SK-N-SH (cell line): ENCODE measurements at regions not wholly inside any gene's neighbourhood (a gene's known extent, or its start where the extent isn't known, plus 50 kb on each side); places are given as distances from the start of the nearest gene placed in this dataset.

ENCODE experiments used
- CTCF ChIA-PET: fragments of 300-600, 350-600 bp; formaldehyde crosslinking; extraction: SDS; loops from one replicate; lab custom pipeline; 2021; lab: Yijun Ruan, JAX
- POLR2A ChIA-PET: fragments of 350-600 bp; sonication (Branson Sonifier 250); formaldehyde crosslinking; extraction: SDS; loops from one replicate; lab custom pipeline; 2020; ENCODE audit warnings: antibody characterized with exemption, inconsistent platforms; lab: Yijun Ruan, JAX
- DNase-seq: peaks from one replicate; pipeline ENCODE4 v3.0.0; 2012
- H2AFZ ChIP-seq: fragments of 200-600 bp; sonication (generic); 2 replicates; pipeline ENCODE4 v1.8.1; 2016; ENCODE audit warnings: antibody characterized with exemption, mild to moderate bottlenecking, low read depth
- H3F3A ChIP-seq: fragments of 200-600 bp; sonication (generic); replicated peaks from 2 replicates; pipeline ENCODE3; 2016; ENCODE audit warnings: antibody characterized with exemption, mild to moderate bottlenecking; ENCODE audit not compliant: insufficient read depth
- H3K27ac ChIP-seq, 2 experiments: fragments of 200-500 bp in 1 of 2; fragments of 200-600 bp in 1 of 2; sonication (Bioruptor generic) in 1 of 2; sonication (generic), shearing (Covaris generic) in 1 of 2; 2 replicates each; pipeline versions ENCODE4 v1.5.1 to v1.6.1; 2014 to 2016; ENCODE audit warnings: low read depth in 2 of 2, inconsistent platforms in 1 of 2, low read length in 1 of 2, mild to moderate bottlenecking in 1 of 2, mixed read lengths in 1 of 2
- H3K27me3 ChIP-seq: fragments of 200-600 bp; sonication (generic), shearing (Covaris generic); 2 replicates; pipeline ENCODE4 v1.6.1; 2016; ENCODE audit warnings: mixed run types; ENCODE audit not compliant: insufficient read depth
- H3K36me3 ChIP-seq, 2 experiments: fragments of 200-500 bp in 1 of 2; fragments of 200-600 bp in 1 of 2; sonication (Bioruptor generic) in 1 of 2; sonication (generic) in 1 of 2; replicated peaks in 1 of 2; 2 replicates each; pipeline versions ENCODE3 to v1.5.1; 2014 to 2016; ENCODE audit warnings: low read length in 1 of 2, mild to moderate bottlenecking in 1 of 2; ENCODE audit not compliant: insufficient read depth in 2 of 2, control insufficient read depth in 1 of 2
- H3K4me1 ChIP-seq, 2 experiments: fragments of 200-500 bp in 1 of 2; fragments of 200-600 bp in 1 of 2; sonication (Bioruptor generic) in 1 of 2; sonication (generic), shearing (Covaris generic) in 1 of 2; 2 replicates each; pipeline versions ENCODE4 v1.5.1 to v1.6.1; 2014 to 2016; ENCODE audit warnings: low read depth in 1 of 2, low read length in 1 of 2, mixed run types in 1 of 2; ENCODE audit not compliant: insufficient read depth in 2 of 2, control insufficient read depth in 1 of 2
- H3K4me2 ChIP-seq: fragments of 200-600 bp; sonication (generic), shearing (Covaris generic); 2 replicates; pipeline ENCODE4 v1.6.1; 2017; ENCODE audit warnings: mixed run types
- H3K4me3 ChIP-seq, 2 experiments: fragments of 200-500 bp in 1 of 2; fragments of 200-600 bp in 1 of 2; sonication (Bioruptor generic) in 1 of 2; sonication (generic), shearing (Covaris generic) in 1 of 2; 2 replicates each; pipeline versions ENCODE4 v1.5.1 to v1.8.1; 2014 to 2016; ENCODE audit warnings: low read depth in 2 of 2, inconsistent platforms in 1 of 2, low read length in 1 of 2, mild to moderate bottlenecking in 1 of 2, mixed read lengths in 1 of 2, moderate library complexity in 1 of 2
- H3K79me2 ChIP-seq: fragments of 200-600 bp; sonication (generic); 2 replicates; pipeline ENCODE4 v1.8.1; 2017; ENCODE audit warnings: mild to moderate bottlenecking; ENCODE audit not compliant: insufficient read depth
- H3K9ac ChIP-seq: fragments of 200-600 bp; sonication (generic); 2 replicates; pipeline ENCODE4 v1.6.1; 2017; ENCODE audit warnings: mixed run types
- H3K9me2 ChIP-seq: fragments of 200-600 bp; sonication (generic); 2 replicates; pipeline ENCODE4 v1.6.1; 2017; ENCODE audit warnings: mixed run types
- H3K9me3 ChIP-seq: fragments of 200-600 bp; sonication (generic); 2 replicates; pipeline ENCODE4 v1.6.1; 2017; ENCODE audit warnings: mixed run types, mild to moderate bottlenecking, moderate library complexity
- H4K20me1 ChIP-seq: fragments of 200-600 bp; sonication (generic); 2 replicates; pipeline ENCODE4 v1.6.1; 2017; ENCODE audit warnings: mild to moderate bottlenecking, mixed run types; ENCODE audit not compliant: insufficient read depth
- CHD2 ChIP-seq: fragments of 150-350 bp; IDR thresholded peaks from 2 replicates; pipeline ENCODE4 v1.6.1; 2018; ENCODE audit warnings: low read length; ENCODE audit not compliant: partially characterized antibody
- CTCF ChIP-seq: fragments of 200-600 bp; sonication (generic); IDR thresholded peaks from 2 replicates; pipeline ENCODE4 v1.6.1; 2017; ENCODE audit warnings: antibody characterized with exemption, mild to moderate bottlenecking, moderate library complexity
- FOSL2 ChIP-seq: IDR thresholded peaks from 2 replicates; pipeline ENCODE4 v1.4.0; 2012; ENCODE audit warnings: low read depth, mild to moderate bottlenecking, moderate library complexity, borderline replicate concordance
- IRF3 ChIP-seq: fragments of 150-350 bp; IDR thresholded peaks from 2 replicates; pipeline ENCODE4 v1.6.1; 2016; ENCODE audit warnings: mild to moderate bottlenecking, low read depth, low read length
- MAX ChIP-seq: IDR thresholded peaks from 2 replicates; pipeline ENCODE4 v1.4.0; 2012; ENCODE audit warnings: low read depth
- MEF2A ChIP-seq: IDR thresholded peaks from 2 replicates; pipeline ENCODE4 v1.4.0; 2012; ENCODE audit warnings: low read depth, borderline replicate concordance
- PBX3 ChIP-seq: IDR thresholded peaks from 2 replicates; pipeline ENCODE4; 2012
- POLR2AphosphoS5 ChIP-seq: IDR thresholded peaks from 2 replicates; pipeline ENCODE4 v1.6.1; 2012; ENCODE audit warnings: low read depth, low read length
- RAD21 ChIP-seq: IDR thresholded peaks from 2 replicates; pipeline ENCODE4 v1.6.1; 2012; ENCODE audit warnings: mild to moderate bottlenecking, low read length
- RCOR1 ChIP-seq: fragments of 150-350 bp; IDR thresholded peaks from 2 replicates; pipeline ENCODE4 v1.6.1; 2017; ENCODE audit warnings: antibody characterized with exemption, low read length
- REST ChIP-seq: IDR thresholded peaks from 2 replicates; pipeline ENCODE4 v1.6.1; 2012; ENCODE audit warnings: mild to moderate bottlenecking, low read depth, low read length, moderate library complexity
- TAF1 ChIP-seq: IDR thresholded peaks from 2 replicates; pipeline ENCODE4 v1.6.1; 2012; ENCODE audit warnings: low read depth, mild to moderate bottlenecking, low read length, moderate library complexity, borderline replicate concordance
- TEAD4 ChIP-seq: IDR thresholded peaks from 2 replicates; pipeline ENCODE4 v1.4.0; 2012; ENCODE audit warnings: mild to moderate bottlenecking, borderline replicate concordance; ENCODE audit not compliant: insufficient read depth
- USF1 ChIP-seq: IDR thresholded peaks from 2 replicates; pipeline ENCODE4 v1.4.0; 2012; ENCODE audit warnings: low read depth, borderline replicate concordance
- USF2 ChIP-seq: fragments of 150-350 bp; IDR thresholded peaks from 2 replicates; pipeline ENCODE4 v1.6.1; 2017; ENCODE audit warnings: antibody characterized with exemption, low read length, low read depth, borderline replicate concordance
- YY1 ChIP-seq: IDR thresholded peaks from 2 replicates; pipeline ENCODE4 v1.4.0; 2012; ENCODE audit warnings: low read depth, mild to moderate bottlenecking
- ZBTB33 ChIP-seq: IDR thresholded peaks from 2 replicates; pipeline ENCODE4 v1.4.0; 2012; ENCODE audit warnings: low read depth, borderline replicate concordance
- WGBS: methylation state at CpG from one replicate; pipeline ENCODE4 v1.1.6; 2017; ENCODE audit warnings: low lambda C conversion rate; 5-methylcytosine and 5-hydroxymethylcytosine counted together

- no peak overlapping the region for H3K4me2 ChIP-seq
- no peaks in the 10 kb centered on the region for H3K4me1 ChIP-seq
- no peaks in the 10 kb centered on the region for H3K36me3 ChIP-seq
- no peaks in the 10 kb centered on the region for H3K27me3 ChIP-seq
- no peaks in the 10 kb centered on the region for H3K9me2 ChIP-seq
- POLR2A ChIA-PET = no interaction called here
- no peak for DNase-seq
- WGBS = 20% methylated on average over 4 of the region's 4 CpGs
- no peak overlapping the region for H3K27ac ChIP-seq
- H2AFZ ChIP-seq = no peak overlapping the region
- H3K9ac ChIP-seq = no peak overlapping the region
- H3K79me2 ChIP-seq = no peaks in the 10 kb centered on the region
- no peaks in the 10 kb centered on the region for H3K9me3 ChIP-seq
- no peak overlapping the region for H3K4me3 ChIP-seq
- CTCF ChIA-PET = no interaction called here
- TF ChIP-seq MAX (no peak), CTCF (no peak), POLR2AphosphoS5 (no peak), TAF1 (no peak), FOSL2 (no peak), TEAD4 (no peak), YY1 (no peak), RAD21 (no peak), USF2 (no peak), CHD2 (no peak), RCOR1 (no peak), ZBTB33 (no peak), USF1 (no peak), IRF3 (no peak), REST (no peak), MEF2A (no peak), PBX3 (no peak)
- no peaks in the 10 kb centered on the region for H3F3A ChIP-seq
- no peaks in the 10 kb centered on the region for H4K20me1 ChIP-seq
These were observed 304.7 kb downstream of the SH2D1A start for GRCh38 chrX:124651031-124651430.
